Smooth muscle cell (in vitro differentiated cells): ENCODE measurements at regions not wholly inside any gene's neighbourhood (a gene's known extent, or its start where the extent isn't known, plus 50 kb on each side); places are given as distances from the start of the nearest gene placed in this dataset.

Experiments used
- DNase-seq: peaks from one replicate; lab custom pipeline; 2025; ENCODE audit not compliant: unreplicated experiment; lab: John Stamatoyannopoulos, UW
- H2AFZ ChIP-seq: fragments of 200-600 bp; sonication (generic); 2 replicates; pipeline ENCODE4 v1.6.0; 2016; ENCODE audit warnings: antibody characterized with exemption, low read depth, mild to moderate bottlenecking
- H3F3A ChIP-seq: fragments of 200-600 bp; sonication (generic); 2 replicates; pipeline ENCODE4 v1.6.0; 2017; ENCODE audit warnings: antibody characterized with exemption, low read depth
- H3K27ac ChIP-seq: fragments of 200-600 bp; sonication (generic); 2 replicates; pipeline ENCODE4 v1.5.1; 2016; ENCODE audit warnings: low read depth, mild to moderate bottlenecking
- H3K27me3 ChIP-seq: fragments of 200-600 bp; sonication (generic); 2 replicates; pipeline ENCODE4 v1.6.1; 2016; ENCODE audit warnings: low read depth, mild to moderate bottlenecking
- H3K36me3 ChIP-seq: fragments of 200-600 bp; sonication (generic); 2 replicates; pipeline ENCODE4 v1.5.1; 2016; ENCODE audit warnings: low read depth
- H3K4me1 ChIP-seq: fragments of 200-600 bp; sonication (generic); 2 replicates; pipeline ENCODE4 v1.5.1; 2016; ENCODE audit warnings: low read depth
- H3K4me2 ChIP-seq: fragments of 200-600 bp; sonication (generic); 2 replicates; pipeline ENCODE4 v1.6.0; 2016; ENCODE audit warnings: mild to moderate bottlenecking
- H3K4me3 ChIP-seq: fragments of 200-600 bp; sonication (generic); 2 replicates; pipeline ENCODE4 v1.5.1; 2016; ENCODE audit warnings: mild to moderate bottlenecking
- H3K79me2 ChIP-seq: fragments of 200-600 bp; sonication (generic); 2 replicates; pipeline ENCODE4 v1.6.0; 2016; ENCODE audit warnings: low read depth, mild to moderate bottlenecking
- H3K9ac ChIP-seq: fragments of 200-600 bp; sonication (generic); 2 replicates; pipeline ENCODE4 v1.6.0; 2016; ENCODE audit warnings: low read depth
- H3K9me3 ChIP-seq: fragments of 200-600 bp; sonication (generic); replicated peaks from 2 replicates; pipeline ENCODE4 v1.5.1; 2016; ENCODE audit warnings: low read depth
- H4K20me1 ChIP-seq: fragments of 200-600 bp; sonication (generic); 2 replicates; pipeline ENCODE4 v1.6.0; 2016; ENCODE audit warnings: low read depth
- CTCF ChIP-seq: fragments of 200-600 bp; sonication (generic); IDR thresholded peaks from 2 replicates; pipeline ENCODE4 v1.5.1; 2017; ENCODE audit warnings: borderline replicate concordance, mild to moderate bottlenecking, antibody characterized with exemption; ENCODE audit not compliant: insufficient read depth, poor library complexity, severe bottlenecking
- WGBS: methylation state at CpG from one replicate; pipeline ENCODE4 v1.1.7; 2016; ENCODE audit warnings: low lambda C conversion rate; 5-methylcytosine and 5-hydroxymethylcytosine counted together

GRCh38 chr2:120830096-120830830 lies 94.6 kb downstream of the GLI2 start:
- Histone ChIP-seq H3K9me3 (no peaks in the 10 kb centered on the region), H3K9ac (no peak overlapping the region), H3F3A (no peaks in the 10 kb centered on the region), H2AFZ (no peak overlapping the region), H3K36me3 (no peaks in the 10 kb centered on the region), H3K4me1 (peaks cover 5% of the 10 kb centered on the region), H3K27ac (no peak overlapping the region), H3K4me2 (no peak overlapping the region), H3K79me2 (peaks cover 70% of the 10 kb centered on the region), H3K27me3 (no peaks in the 10 kb centered on the region), H4K20me1 (peaks cover 92% of the 10 kb centered on the region), H3K4me3 (no peak overlapping the region)
- 95% methylated on average over 11 of the region's 11 CpGs for WGBS
- no peak for DNase-seq
- TF ChIP-seq CTCF, result no peak

- Histone ChIP-seq H3K9ac (no peak overlapping the region), H3K4me2 (no peak overlapping the region), H3K4me1 (no peaks in the 10 kb centered on the region), H3K9me3 (no peaks in the 10 kb centered on the region), H3K79me2 (peaks cover 77% of the 10 kb centered on the region), H3K4me3 (no peak overlapping the region), H4K20me1 (peaks cover 84% of the 10 kb centered on the region), H3K27ac (no peak overlapping the region), H3K27me3 (no peaks in the 10 kb centered on the region), H3K36me3 (no peaks in the 10 kb centered on the region), H2AFZ (no peak overlapping the region), H3F3A (no peaks in the 10 kb centered on the region)
- WGBS, result 92% methylated on average over 2 of the region's 2 CpGs
- no peak for DNase-seq
- no peak for TF ChIP-seq CTCF
Observed at GRCh38 chr2:120831086-120831485, 95.4 kb downstream of the GLI2 start.

- WGBS, result 96% methylated on average over 6 of the region's 6 CpGs
- Histone ChIP-seq H3K36me3 (no peaks in the 10 kb centered on the region), H4K20me1 (peaks cover 76% of the 10 kb centered on the region), H3K4me2 (no peak overlapping the region), H3K9ac (no peak overlapping the region), H3K27me3 (no peaks in the 10 kb centered on the region), H3K4me1 (no peaks in the 10 kb centered on the region), H3K27ac (no peak overlapping the region), H3K4me3 (no peak overlapping the region), H3F3A (no peaks in the 10 kb centered on the region), H2AFZ (no peak overlapping the region), H3K79me2 (peaks cover 85% of the 10 kb centered on the region), H3K9me3 (no peaks in the 10 kb centered on the region)
- no peak for DNase-seq
- no peak for TF ChIP-seq CTCF
Observed at GRCh38 chr2:120831891-120832290, 96.2 kb downstream of the GLI2 start.

GRCh38 chr2:120832296-120833070 lies 96.8 kb downstream of the GLI2 start:
- no peaks in the 10 kb centered on the region for H3F3A ChIP-seq
- no peak overlapping the region for H3K4me2 ChIP-seq
- H3K27ac ChIP-seq, result no peak overlapping the region
- WGBS, result 95% methylated on average over 11 of the region's 11 CpGs
- TF ChIP-seq CTCF, result no peak
- no peaks in the 10 kb centered on the region for H3K27me3 ChIP-seq
- H3K36me3 ChIP-seq, result no peaks in the 10 kb centered on the region
- H3K9ac ChIP-seq, result no peak overlapping the region
- no peaks in the 10 kb centered on the region for H3K9me3 ChIP-seq
- peaks cover 84% of the 10 kb centered on the region for H3K79me2 ChIP-seq
- H3K4me1 ChIP-seq, result no peaks in the 10 kb centered on the region
- peaks cover 74% of the 10 kb centered on the region for H4K20me1 ChIP-seq
- no peak overlapping the region for H3K4me3 ChIP-seq
- no peak for DNase-seq
- no peak overlapping the region for H2AFZ ChIP-seq
